GM19328 (cell line): ENCODE measurements at regions not wholly inside any gene's neighbourhood (a gene's known extent, or its start where the extent isn't known, plus 50 kb on each side); places are given as distances from the start of the nearest gene placed in this dataset.

Experiments
- ATAC-seq: cut with Tn5 transposase; IDR thresholded peaks from one replicate; pipeline ENCODE4 v1.9.1; 2021; ENCODE audit warnings: mild to moderate bottlenecking, moderate library complexity; ENCODE audit not compliant: unreplicated experiment

GRCh38 chr9:13607481-13608441 is 328.3 kb upstream of the MPDZ start:
- ATAC-seq: no peak

DNA sequence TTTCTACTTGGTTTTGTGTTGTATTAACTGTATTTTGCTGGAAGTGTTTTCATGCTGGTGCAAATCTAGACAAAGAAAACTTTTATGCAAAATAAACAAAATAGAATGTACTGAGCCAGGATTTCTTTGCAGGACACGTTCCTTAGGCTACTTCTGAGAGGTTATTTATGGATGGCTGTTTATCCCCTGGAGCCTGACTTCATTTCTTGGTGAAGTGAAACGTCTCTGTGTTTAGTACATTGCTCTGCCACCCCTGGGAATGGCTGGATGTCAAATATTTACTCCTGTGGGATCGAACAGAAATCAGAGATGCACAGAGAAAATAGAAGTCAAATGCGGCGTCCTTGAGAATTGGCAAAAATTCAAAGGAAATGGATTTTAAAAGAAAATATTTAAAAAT is 327.1 kb upstream of the MPDZ start:
- ATAC-seq: no peak

DNA sequence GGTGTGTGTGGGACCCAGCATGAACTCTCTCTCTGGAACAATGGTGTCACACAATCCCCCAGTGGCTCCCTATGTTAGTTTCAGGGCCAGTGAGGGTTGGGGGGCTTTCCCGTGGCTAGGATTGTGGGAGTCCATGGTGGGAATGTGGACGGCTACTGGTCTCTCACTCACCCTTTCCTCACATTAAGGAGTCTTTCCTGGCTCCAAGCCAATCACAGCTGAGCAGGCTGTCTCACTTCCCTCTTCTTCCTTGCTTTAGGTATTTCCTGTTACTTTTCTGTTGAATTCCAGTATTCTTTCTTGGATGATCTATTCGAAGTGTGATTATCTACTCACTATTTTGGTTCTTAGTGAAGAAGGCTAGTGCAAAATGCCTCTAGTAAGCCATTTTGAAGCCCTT is 324.4 kb upstream of the MPDZ start:
- ATAC-seq: no peak

DNA sequence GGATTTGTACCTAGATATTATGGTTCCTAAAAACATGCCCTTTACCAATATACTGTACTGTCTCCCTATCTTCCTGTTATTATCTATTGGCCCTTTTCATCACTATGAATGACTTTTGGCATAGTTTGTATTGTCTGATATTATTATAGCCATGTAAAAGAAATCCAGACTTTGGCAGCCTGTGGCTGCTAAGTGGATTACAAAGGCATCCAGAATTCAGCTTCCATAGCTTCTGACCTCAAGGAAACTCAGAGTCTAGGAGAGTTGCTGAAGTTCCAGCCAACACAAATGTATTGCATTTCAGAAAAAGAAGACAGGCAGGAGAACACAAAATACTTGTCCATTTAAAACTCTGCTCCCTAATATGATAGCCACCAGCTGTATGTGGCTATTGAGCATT is 319.2 kb upstream of the MPDZ start:
- ATAC-seq: no peak

GRCh38 chr9:13597427-13597826 is 317.9 kb upstream of the MPDZ start:
- no peak for ATAC-seq

GRCh38 chr9:13597004-13597403 is 317.5 kb upstream of the MPDZ start:
- no peak for ATAC-seq

GRCh38 chr9:13596383-13596970 is 317.0 kb upstream of the MPDZ start:
- ATAC-seq: no peak

GRCh38 chr9:13590996-13591395 is 311.5 kb upstream of the MPDZ start:
- ATAC-seq: no peak

GRCh38 chr9:13589034-13589737 is 309.7 kb upstream of the MPDZ start:
- no peak for ATAC-seq

GRCh38 chr9:13588151-13589033 is 308.9 kb upstream of the MPDZ start:
- no peak for ATAC-seq

- no peak for ATAC-seq
Measured at GRCh38 chr9:13587571-13587970, 308.1 kb upstream of the MPDZ start.

DNA sequence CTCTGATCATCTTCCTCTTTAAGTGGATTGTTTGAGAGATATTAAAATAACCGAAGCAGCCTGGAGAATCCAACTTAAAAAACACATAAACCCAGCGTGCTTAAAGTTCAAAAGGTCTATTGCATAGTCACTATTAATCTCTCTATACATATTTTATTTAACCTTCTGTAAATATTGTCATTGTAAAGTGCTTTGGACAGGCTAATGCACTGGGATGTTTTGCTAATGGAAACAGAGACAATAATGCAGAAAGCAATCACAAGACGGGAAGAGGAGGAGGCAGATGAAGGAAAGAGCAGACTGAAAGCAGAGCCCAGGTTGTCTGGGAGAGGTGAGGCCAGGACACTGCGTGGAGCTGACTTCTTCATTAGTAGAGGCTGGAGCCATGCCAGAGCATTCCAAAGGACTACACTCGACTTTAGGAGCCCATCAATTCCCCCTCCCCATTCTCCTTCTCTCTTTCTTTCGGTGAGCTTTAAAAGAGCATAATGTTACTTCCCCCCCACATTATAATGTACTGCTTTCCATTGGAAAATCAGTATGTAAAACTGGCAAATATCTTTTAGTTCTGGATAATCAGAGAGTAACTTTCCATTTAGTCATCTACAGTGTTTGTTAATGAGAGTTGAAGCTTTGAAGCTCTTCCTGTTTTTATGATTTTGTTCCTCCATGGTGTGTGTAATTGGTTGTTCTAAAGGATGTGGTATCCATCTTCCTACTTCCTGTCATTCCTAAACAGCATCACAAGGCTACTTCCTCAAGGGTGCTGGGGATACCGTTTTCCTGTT is 307.3 kb upstream of the MPDZ start:
- ATAC-seq: no peak

GRCh38 chr9:13580760-13581159 is 301.3 kb upstream of the MPDZ start:
- no peak for ATAC-seq

- no peak for ATAC-seq
Measured at GRCh38 chr9:13580131-13580530, 300.6 kb upstream of the MPDZ start.

- no peak for ATAC-seq
Measured at GRCh38 chr9:13576101-13576500, 296.6 kb upstream of the MPDZ start.

GRCh38 chr9:13575558-13575957 is 296.1 kb upstream of the MPDZ start:
- ATAC-seq: no peak

GRCh38 chr9:13570068-13570974 is 290.8 kb upstream of the MPDZ start:
- ATAC-seq: no peak

- no peak for ATAC-seq
Measured at GRCh38 chr9:13569602-13570067, 290.1 kb upstream of the MPDZ start.
